HG03378 (cell line): ENCODE measurements at regions not wholly inside any gene's neighbourhood (a gene's known extent, or its start where the extent isn't known, plus 50 kb on each side); places are given as distances from the start of the nearest gene placed in this dataset.
"Not testable (repeated sequence)": the region's sequence is repeated elsewhere in the genome, so short reads cannot be mapped to it uniquely, and the experiment has no call there.

ENCODE experiments used
- ATAC-seq: cut with Tn5 transposase; IDR thresholded peaks from one replicate; pipeline ENCODE4 v1.9.1; 2021; ENCODE audit warnings: mild to moderate bottlenecking, moderate library complexity; ENCODE audit not compliant: unreplicated experiment

- ATAC-seq: no peak
Measured at GRCh38 chr5:1958211-1959010, 75.7 kb upstream of the IRX4 start.

DNA sequence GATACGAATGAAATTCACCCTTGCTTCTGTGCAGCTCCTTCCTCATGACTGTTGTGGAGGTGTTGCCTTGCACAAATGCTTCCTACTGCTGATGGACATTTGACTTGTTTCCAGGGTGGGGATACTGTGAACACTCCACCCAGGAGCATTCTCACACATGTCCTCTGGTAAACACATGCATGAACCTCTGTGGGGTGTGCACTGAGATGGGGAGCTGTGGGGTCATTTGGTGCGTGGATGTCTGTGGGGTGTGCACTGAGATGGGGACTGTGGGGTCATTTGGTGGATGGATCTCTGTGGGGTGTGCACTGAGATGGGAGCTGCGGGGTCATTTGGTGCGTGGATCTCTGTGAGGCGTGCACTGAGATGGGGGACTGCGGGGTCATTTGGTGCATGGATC lies 72.9 kb upstream of the IRX4 start:
- ATAC-seq: no peak

- not testable (repeated sequence) for ATAC-seq
Measured at GRCh38 chr5:1953710-1954109, 71.0 kb upstream of the IRX4 start.

DNA sequence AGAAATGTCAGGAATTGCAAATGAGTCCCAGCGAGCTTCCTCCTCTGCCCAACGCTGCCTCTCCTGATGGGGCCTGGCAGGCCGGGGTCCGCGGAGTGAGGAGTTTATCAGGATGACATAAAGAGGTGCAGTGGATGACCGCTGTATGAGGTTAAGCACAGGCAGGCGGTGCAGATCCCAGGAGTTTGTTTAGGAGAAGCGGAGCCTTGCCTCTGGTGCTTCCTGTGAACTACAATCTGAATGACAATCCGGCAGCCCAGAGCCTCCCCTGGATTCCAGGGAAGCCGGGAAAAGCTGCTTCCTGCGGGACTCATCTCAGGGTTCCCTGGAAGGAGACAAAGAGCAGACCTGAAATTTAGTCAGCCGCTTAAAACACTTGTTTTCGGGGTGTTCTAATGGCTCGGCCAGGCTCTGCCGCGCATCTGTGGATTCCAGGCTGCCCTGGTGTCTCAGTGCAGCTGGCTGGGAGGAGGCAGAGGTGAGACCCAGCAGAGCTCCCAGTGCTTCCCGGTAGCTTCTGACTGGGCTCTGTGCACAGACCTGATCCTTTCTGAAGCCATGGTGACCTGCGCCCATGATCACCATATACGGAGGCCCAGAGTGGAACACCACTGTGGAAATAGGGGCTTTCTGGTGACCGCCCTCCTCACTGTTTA lies 69.8 kb upstream of the IRX4 start:
- no peak for ATAC-seq

DNA sequence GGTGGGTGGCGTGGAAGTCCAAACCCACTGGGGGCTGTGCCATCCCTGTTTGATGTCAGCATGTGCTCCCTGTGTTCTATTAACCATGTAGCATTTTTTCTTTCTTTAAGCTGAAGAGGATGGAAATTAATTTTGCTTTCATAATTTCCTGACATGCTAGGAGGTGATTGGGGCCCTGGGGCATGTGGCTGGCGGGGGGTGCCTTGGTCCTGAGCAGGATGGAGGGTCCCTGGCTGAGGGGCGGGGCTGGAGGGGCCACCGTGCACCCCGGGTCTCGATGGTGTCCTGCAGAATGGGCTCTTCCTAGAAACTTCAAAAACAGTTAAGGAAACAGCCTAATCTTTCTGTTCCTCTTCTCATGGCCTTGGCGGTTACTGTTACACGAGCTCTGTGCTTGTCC lies 69.3 kb upstream of the IRX4 start:
- ATAC-seq: no peak

DNA sequence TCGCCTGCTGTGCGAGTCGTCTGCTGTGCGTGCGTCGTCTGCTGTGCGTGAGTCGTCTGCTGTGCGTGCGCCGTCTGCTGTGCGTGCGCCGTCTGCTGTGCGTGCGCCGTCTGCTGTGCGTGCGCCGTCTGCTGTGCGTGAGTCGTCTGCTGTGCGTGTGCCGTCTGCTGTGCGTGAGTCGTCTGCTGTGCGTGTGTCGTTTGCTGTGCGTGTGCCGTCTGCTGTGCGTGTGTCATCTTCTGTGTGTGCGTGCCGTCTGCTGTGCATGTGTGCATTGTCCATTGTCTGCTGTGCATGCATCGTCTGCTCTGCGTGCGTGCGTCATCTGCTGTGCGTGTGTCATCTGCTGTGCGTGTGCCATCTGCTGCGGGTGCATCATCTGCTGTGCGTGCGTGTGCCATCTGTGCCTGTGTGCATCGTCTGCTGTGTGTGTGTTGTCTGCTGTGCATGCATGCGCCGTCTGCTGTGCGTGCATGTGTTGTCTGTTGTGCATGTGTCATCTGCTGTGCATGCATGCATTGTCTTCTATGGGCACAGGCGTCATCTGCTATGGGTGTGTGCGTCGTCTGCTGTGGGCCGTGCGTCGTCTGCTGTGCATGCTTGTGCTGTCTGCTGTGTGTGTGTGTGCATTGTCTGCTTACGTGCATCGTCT lies 68.6 kb upstream of the IRX4 start:
- ATAC-seq: no peak

DNA sequence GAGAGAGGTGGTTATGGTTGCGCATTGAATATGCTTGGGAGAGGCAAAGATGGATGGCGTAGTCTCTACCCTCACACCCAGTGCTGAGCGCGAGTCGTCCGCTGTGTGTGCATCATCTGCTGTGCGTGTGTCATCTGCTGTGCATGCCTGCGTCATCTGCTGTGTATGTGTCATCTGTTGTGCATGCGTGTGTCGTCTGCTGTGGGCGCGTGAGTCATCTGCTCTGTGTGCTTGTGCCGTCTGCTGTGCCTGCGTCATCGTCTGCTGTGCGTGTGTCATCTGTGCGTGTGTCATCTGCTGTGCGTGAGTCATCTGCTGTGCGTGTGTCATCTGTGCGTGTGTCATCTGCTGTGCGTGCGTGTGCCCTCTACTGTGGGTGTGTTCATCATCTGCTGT lies 68.0 kb upstream of the IRX4 start:
- no peak for ATAC-seq

- ATAC-seq: no peak
Measured at GRCh38 chr5:1950096-1950707, 67.5 kb upstream of the IRX4 start.

DNA sequence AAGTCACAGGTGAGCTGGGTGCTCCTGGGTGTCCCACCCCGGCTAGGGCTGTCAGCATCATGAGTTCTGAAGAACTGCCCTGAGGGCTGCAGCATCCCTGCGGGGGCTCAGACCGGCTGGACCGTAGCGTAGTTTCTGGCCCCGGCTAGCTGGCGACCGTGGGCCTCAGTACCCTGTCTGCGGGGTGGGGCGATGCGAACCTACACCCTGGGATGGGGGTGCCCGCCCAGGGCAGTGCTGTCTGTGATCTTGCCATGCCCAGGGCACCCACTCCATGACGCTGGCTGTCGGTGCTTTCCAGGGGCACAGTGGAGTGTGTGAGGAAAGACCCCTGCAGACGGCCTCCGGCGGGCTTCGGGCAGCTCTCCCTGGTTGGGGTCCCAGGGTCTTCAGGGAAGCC lies 66.5 kb upstream of the IRX4 start:
- ATAC-seq: no peak

GRCh38 chr5:1948663-1949191 lies 66.0 kb upstream of the IRX4 start:
- ATAC-seq: no peak

- no peak for ATAC-seq
Measured at GRCh38 chr5:1948111-1948510, 65.4 kb upstream of the IRX4 start.

- ATAC-seq: no peak
Measured at GRCh38 chr5:1946776-1947175, 64.1 kb upstream of the IRX4 start.

DNA sequence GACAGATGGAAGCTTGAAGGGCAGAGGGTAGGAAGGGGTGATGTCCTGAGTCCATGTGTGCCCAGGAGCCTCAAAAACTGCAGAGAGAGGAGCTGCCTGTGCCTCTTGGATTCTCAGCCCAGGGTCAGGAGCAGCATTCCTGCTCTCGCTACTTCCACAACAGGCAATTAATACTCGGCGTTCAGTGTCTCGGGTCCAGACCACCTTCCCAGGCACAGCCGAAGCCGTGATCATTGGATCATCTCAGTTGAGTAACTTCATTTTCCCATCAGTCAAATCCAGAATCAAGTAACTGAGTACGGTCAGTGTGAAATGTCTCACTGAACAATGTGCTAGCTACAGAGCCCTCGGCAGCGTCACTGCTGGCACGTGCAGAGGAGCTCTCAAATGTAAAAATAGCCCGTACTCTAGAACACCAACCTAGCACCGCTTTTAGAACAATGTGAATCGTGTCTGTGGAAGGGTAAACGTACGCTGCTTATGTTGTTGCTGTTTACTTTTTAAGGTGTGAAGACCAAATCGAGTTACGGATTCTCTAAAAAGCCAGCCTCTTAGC lies 63.5 kb upstream of the IRX4 start:
- no peak for ATAC-seq

- no peak for ATAC-seq
Measured at GRCh38 chr5:1945606-1946005, 62.9 kb upstream of the IRX4 start.

DNA sequence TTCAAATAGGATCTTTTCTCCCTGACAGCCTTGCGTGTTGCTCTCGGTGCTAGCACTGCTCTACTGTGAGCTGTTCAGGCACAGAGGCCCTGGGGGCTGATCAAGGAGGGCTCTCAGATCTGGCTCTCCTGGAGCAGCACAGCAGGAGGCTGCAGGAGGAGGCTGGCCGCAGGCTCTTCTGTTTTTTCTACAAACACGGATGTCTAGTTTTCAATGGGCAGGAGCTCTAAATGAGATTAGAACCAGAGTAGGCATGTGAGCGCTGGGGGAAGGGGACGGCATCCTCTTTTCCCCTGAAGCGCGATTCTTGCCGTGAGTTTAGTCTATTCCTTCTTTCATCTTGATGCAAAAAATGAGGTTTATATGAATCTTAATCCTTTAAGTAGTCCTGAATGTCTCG lies 61.7 kb upstream of the IRX4 start:
- no peak for ATAC-seq

DNA sequence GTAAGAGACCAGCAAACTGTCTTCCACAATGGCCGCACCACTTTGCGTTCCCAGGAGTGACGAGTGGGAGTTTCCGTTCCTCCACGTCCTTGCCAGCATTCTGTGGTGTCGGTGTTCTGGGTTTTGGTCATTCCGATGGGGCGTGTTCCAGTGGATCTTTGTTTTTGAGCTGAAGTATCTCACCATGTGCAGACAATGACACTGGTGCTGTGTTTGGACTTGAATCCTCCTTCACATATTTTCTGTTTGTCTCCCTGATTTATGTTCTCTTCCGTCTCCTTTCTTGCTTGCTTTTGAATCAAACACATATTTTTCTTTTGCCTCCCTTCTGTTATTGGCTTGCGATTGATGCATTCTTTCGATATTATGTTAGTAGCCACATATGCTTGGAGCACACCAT lies 60.8 kb upstream of the IRX4 start:
- no peak for ATAC-seq

GRCh38 chr5:1942630-1943029 lies 59.9 kb upstream of the IRX4 start:
- no peak for ATAC-seq

DNA sequence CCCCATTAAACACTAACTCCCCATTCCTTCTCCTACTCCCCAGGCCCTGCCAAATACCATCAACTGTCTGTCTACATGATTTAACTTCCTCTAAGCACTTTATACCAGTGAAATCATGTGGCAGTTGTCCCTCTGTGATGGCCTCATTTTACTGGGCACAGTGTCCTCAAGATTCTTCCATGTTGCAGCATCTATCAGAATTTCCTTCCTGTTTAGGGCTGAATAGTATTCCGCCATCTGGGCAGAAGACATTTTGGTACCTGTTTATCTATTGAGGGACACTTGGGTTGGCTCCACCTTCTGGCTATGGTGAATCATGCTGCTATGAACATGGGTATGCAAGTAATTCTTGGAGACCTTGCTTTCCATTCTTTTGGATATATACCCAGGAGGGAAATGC lies 59.4 kb upstream of the IRX4 start:
- ATAC-seq: no peak

DNA sequence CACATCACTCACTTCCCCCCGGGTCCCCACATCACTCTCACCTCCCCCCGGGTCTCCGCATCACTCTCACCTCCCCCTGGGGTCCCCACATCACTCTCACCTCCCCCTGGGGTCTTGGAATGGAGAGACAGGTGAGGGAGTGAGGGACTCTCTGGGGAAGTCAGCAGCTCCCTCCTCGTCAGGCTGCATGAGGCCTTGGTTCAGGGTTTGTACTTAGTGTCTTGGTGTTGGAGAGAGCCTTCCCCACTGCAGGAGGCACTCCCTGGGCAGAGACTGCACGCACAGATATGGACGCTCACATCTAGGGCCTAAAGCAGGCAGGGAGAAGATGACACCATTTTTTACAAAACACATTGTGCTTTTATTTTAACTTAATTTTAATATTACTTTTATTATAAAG lies 56.5 kb upstream of the IRX4 start:
- ATAC-seq: no peak

- no peak for ATAC-seq
Measured at GRCh38 chr5:1938310-1939000, 55.7 kb upstream of the IRX4 start.

DNA sequence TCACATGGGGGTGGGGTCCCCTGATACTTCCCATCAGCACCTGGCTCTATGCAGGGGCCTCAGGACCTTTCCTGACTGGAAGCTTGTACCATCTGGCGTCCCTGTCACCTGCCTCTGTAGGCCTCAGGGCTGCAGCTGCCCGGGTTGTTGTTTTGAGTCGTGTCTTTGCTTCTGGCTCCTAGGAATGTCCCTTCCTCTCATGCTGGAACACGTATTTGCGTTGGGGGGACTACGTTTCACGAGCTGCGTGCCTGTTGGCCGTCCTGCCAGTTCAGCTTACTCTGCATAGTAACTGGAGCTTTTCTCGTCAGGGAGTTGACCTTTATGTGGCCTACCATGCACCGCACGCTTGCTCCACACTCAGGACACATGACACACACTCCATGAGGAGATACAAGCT lies 54.9 kb upstream of the IRX4 start:
- ATAC-seq: no peak
